ENCODE measurements at regions not wholly inside any gene's neighbourhood (a gene's known extent, or its start where the extent isn't known, plus 50 kb on each side); places are given as distances from the start of the nearest gene placed in this dataset.

DNA sequence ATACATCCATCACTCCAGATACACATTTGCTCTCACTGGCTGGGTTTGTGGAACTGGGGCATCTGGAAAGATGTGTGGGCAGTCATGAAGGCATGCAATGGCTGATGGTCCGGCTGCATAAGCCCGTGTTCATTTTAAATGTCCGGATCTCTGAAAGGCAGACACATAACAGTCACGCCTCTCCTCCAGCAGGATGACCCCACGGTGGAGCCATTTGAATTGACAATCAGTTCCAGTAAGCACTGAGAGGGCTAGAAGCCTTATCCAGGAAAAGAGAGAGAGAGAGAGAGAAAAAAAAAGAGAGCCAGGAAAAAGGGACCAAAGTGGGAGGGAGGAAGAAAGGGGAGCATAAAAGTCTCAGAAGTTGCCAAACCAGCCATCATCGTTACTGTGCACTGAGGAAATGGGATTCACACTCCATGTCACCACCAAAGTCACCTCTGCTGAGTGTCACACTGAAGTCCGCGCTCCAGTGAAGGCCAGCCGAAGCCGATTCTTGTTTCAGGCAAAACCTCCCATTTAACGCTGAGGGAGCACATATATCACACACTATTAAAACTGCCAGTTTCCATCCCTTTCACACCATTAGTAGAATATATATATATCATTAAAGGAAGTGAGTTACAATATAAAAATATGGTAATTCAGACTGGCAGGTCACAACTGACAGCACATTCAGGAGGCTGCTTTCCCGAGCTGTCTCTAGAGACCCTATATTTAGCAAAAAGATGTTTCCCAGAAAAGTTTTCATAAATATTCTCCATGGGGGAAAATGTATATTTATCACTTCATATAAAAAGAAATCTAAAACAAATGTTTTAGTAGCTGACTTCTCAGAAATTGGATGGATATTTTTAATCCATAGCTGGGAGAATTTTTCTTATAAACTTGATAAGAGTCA is 142.0 kb downstream of the ACTR3 start:
- TF ChIP-seq, protein P1, sequence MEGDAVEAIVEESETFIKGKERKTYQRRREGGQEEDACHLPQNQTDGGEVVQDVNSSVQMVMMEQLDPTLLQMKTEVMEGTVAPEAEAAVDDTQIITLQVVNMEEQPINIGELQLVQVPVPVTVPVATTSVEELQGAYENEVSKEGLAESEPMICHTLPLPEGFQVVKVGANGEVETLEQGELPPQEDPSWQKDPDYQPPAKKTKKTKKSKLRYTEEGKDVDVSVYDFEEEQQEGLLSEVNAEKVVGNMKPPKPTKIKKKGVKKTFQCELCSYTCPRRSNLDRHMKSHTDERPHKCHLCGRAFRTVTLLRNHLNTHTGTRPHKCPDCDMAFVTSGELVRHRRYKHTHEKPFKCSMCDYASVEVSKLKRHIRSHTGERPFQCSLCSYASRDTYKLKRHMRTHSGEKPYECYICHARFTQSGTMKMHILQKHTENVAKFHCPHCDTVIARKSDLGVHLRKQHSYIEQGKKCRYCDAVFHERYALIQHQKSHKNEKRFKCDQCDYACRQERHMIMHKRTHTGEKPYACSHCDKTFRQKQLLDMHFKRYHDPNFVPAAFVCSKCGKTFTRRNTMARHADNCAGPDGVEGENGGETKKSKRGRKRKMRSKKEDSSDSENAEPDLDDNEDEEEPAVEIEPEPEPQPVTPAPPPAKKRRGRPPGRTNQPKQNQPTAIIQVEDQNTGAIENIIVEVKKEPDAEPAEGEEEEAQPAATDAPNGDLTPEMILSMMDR (IDR thresholded peaks at IDR 0.05) = no peak
- no peak for TF ChIP-seq POLR2A (IDR thresholded peaks at IDR 0.05)

Data from thyroid gland (tissue), 4 donors.